H1 (cell line): ENCODE measurements at regions not wholly inside any gene's neighbourhood (a gene's known extent, or its start where the extent isn't known, plus 50 kb on each side); places are given as distances from the start of the nearest gene placed in this dataset.

Experiments used
- CTCF ChIA-PET: fragments of 300-600 bp; sonication (Branson Sonifier 250); formaldehyde crosslinking; loops from one replicate; lab custom pipeline; 2021; ENCODE audit not compliant: partially characterized antibody; lab: Charles Lee
- POLR2A ChIA-PET: fragments of 300-600 bp; sonication (Branson Sonifier 250); formaldehyde crosslinking; loops from one replicate; lab custom pipeline; 2021; ENCODE audit warnings: inconsistent platforms; ENCODE audit not compliant: partially characterized antibody; lab: Charles Lee
- DNase-seq, 2 experiments: peaks; one replicate each; pipeline versions ENCODE4 v3.0.0 to v3.0.0-alpha.2; 2010 to 2022; ENCODE audit warnings: low spot score in 2 of 2, low read depth in 1 of 2, mixed read lengths in 1 of 2
- FAIRE-seq: peaks from 2 replicates; lab custom pipeline; 2011; peaks lifted over from hg19 to GRCh38; lab: Jason Lieb, UNC
- H2AFZ ChIP-seq: 2 replicates; pipeline ENCODE4 v1.8.1; 2012; ENCODE audit warnings: low read length, inconsistent platforms
- H2AK5ac ChIP-seq: 2 replicates; pipeline ENCODE4 v1.6.1; 2013; ENCODE audit warnings: low read depth, low read length
- H2BK120ac ChIP-seq: replicated peaks from 2 replicates; pipeline ENCODE3; 2013; ENCODE audit warnings: low read depth, low read length, inconsistent platforms
- H2BK12ac ChIP-seq: 2 replicates; pipeline ENCODE4 v1.6.1; 2013; ENCODE audit warnings: low read depth, low read length
- H2BK15ac ChIP-seq: 2 replicates; pipeline ENCODE4 v1.6.1; 2013; ENCODE audit warnings: low read length
- H2BK20ac ChIP-seq: 2 replicates; pipeline ENCODE4 v1.6.1; 2013; ENCODE audit warnings: low read length
- H2BK5ac ChIP-seq: 2 replicates; pipeline ENCODE4 v1.6.1; 2013; ENCODE audit warnings: low read depth, low read length
- H3K14ac ChIP-seq: 2 replicates; pipeline ENCODE4 v1.6.1; 2013; ENCODE audit warnings: inconsistent platforms; ENCODE audit not compliant: insufficient read length
- H3K18ac ChIP-seq: 2 replicates; pipeline ENCODE4 v1.6.1; 2013; ENCODE audit warnings: low read length; ENCODE audit errors: extremely low read depth
- H3K23ac ChIP-seq: 2 replicates; pipeline ENCODE4 v1.6.1; 2013; ENCODE audit warnings: inconsistent platforms; ENCODE audit not compliant: insufficient read length
- H3K23me2 ChIP-seq: 2 replicates; pipeline ENCODE4 v1.6.1; 2013; ENCODE audit warnings: low read depth, low read length
- H3K27ac ChIP-seq: 2 replicates; pipeline ENCODE4 v1.6.1; 2011; ENCODE audit warnings: low read depth, low read length, inconsistent platforms
- H3K27me3 ChIP-seq, 4 experiments: replicated peaks in 1 of 4; 1 replicate in 1 of 4; 2 replicates in 3 of 4; pipeline versions ENCODE4 v1.6.1 to v1.8.1; 2011 to 2013; ENCODE audit warnings: low read length in 3 of 4, mild to moderate bottlenecking in 3 of 4, inconsistent platforms in 2 of 4, mixed read lengths in 2 of 4, moderate library complexity in 1 of 4; ENCODE audit not compliant: control insufficient read depth in 3 of 4, insufficient read depth in 3 of 4; ENCODE audit errors: extremely low read depth in 1 of 4
- H3K36me3 ChIP-seq, 4 experiments: 2 replicates each; pipeline versions ENCODE4 v1.6.1 to v1.8.1; 2011 to 2013; ENCODE audit warnings: mild to moderate bottlenecking in 4 of 4, low read length in 3 of 4, moderate library complexity in 2 of 4, control low read depth in 1 of 4, inconsistent platforms in 1 of 4; ENCODE audit not compliant: insufficient read depth in 4 of 4, control insufficient read depth in 2 of 4
- H3K4ac ChIP-seq: replicated peaks from 2 replicates; pipeline ENCODE3; 2013; ENCODE audit warnings: low read length, low read depth, mixed read lengths, inconsistent platforms; ENCODE audit not compliant: insufficient read length
- H3K4me1 ChIP-seq, 4 experiments: replicated peaks in 1 of 4; 1 replicate in 1 of 4; 2 replicates in 3 of 4; pipeline versions ENCODE4 v1.6.1 to v1.8.1; 2011 to 2013; ENCODE audit warnings: low read length in 3 of 4, inconsistent platforms in 2 of 4, mixed read lengths in 1 of 4; ENCODE audit not compliant: insufficient read depth in 4 of 4, control insufficient read depth in 3 of 4
- H3K4me2 ChIP-seq, 2 experiments: 2 replicates each; pipeline versions ENCODE4 v1.6.1 to v1.8.1; 2011 to 2013; ENCODE audit warnings: low read depth in 2 of 2, low read length in 2 of 2, control low read depth in 1 of 2, inconsistent platforms in 1 of 2, mild to moderate bottlenecking in 1 of 2; ENCODE audit not compliant: insufficient read depth in 1 of 2
- H3K4me3 ChIP-seq, 4 experiments: fragments of 200-600, 300-600 bp in 1 of 4; sonication (generic), shearing (Covaris generic), sonication (Bioruptor Twin) in 1 of 4; 2 replicates each; pipeline versions ENCODE4 v1.5.1 to v1.8.1; 2011 to 2016; ENCODE audit warnings: low read length in 4 of 4, low read depth in 3 of 4, control low read depth in 2 of 4, inconsistent platforms in 2 of 4, mild to moderate bottlenecking in 2 of 4, mixed read lengths in 1 of 4, moderate library complexity in 1 of 4; ENCODE audit not compliant: insufficient read depth in 2 of 4; ENCODE audit errors: extremely low read depth in 1 of 4
- H3K56ac ChIP-seq: replicated peaks from 2 replicates; pipeline ENCODE3; 2013; ENCODE audit warnings: low read depth, mild to moderate bottlenecking, mixed read lengths, low read length, inconsistent platforms; ENCODE audit not compliant: insufficient read length
- H3K79me1 ChIP-seq: 2 replicates; pipeline ENCODE4 v1.6.1; 2013; ENCODE audit warnings: low read depth, low read length, control low read depth
- H3K79me2 ChIP-seq, 2 experiments: 2 replicates each; pipeline versions ENCODE4 v1.6.1 to v1.8.1; 2012 to 2013; ENCODE audit warnings: low read length in 2 of 2, mild to moderate bottlenecking in 2 of 2, inconsistent platforms in 1 of 2; ENCODE audit not compliant: insufficient read depth in 2 of 2, control insufficient read depth in 1 of 2
- H3K9ac ChIP-seq, 4 experiments: replicated peaks in 1 of 4; 1 replicate in 1 of 4; 2 replicates in 3 of 4; pipeline versions ENCODE4 v1.6.1 to v1.8.1; 2011 to 2013; ENCODE audit warnings: low read depth in 3 of 4, low read length in 3 of 4, control low read depth in 2 of 4, mild to moderate bottlenecking in 2 of 4, moderate library complexity in 2 of 4, inconsistent platforms in 1 of 4; ENCODE audit errors: extremely low read depth in 1 of 4
- H3K9me3 ChIP-seq, 2 experiments: 2 replicates each; pipeline versions ENCODE4 v1.6.1 to v1.8.1; 2012 to 2013; ENCODE audit warnings: mild to moderate bottlenecking in 2 of 2, moderate library complexity in 2 of 2, control low read depth in 1 of 2, inconsistent platforms in 1 of 2, low read depth in 1 of 2, low read length in 1 of 2, mixed read lengths in 1 of 2; ENCODE audit not compliant: insufficient read depth in 2 of 2
- H4K20me1 ChIP-seq, 2 experiments: replicated peaks in 1 of 2; 2 replicates each; pipeline versions ENCODE3 to v1.8.1; 2011 to 2013; ENCODE audit warnings: inconsistent platforms in 2 of 2, low read length in 2 of 2, mild to moderate bottlenecking in 1 of 2; ENCODE audit not compliant: insufficient read depth in 2 of 2, control insufficient read depth in 1 of 2
- H4K5ac ChIP-seq: 2 replicates; pipeline ENCODE4 v1.6.1; 2013; ENCODE audit warnings: low read length, low read depth, mixed read lengths, inconsistent platforms; ENCODE audit not compliant: insufficient read length
- H4K8ac ChIP-seq: 2 replicates; pipeline ENCODE4 v1.8.0; 2013; ENCODE audit warnings: mild to moderate bottlenecking, moderate library complexity, low read length, inconsistent platforms; ENCODE audit not compliant: insufficient read depth; ENCODE audit errors: extremely low read depth
- H4K91ac ChIP-seq: replicated peaks from 2 replicates; pipeline ENCODE3; 2013; ENCODE audit warnings: low read length, mixed read lengths, inconsistent platforms; ENCODE audit not compliant: insufficient read length
- EGR1 ChIP-seq: IDR thresholded peaks from 2 replicates; pipeline ENCODE4 v1.6.1; 2011; ENCODE audit warnings: low read depth, low read length, borderline replicate concordance
- GABPA ChIP-seq: IDR thresholded peaks from 2 replicates; pipeline ENCODE4 v1.6.1; 2011; ENCODE audit warnings: mild to moderate bottlenecking, low read length, moderate library complexity, borderline replicate concordance; ENCODE audit not compliant: insufficient read depth
- NANOG ChIP-seq: IDR thresholded peaks from 2 replicates; pipeline ENCODE4 v1.6.1; 2011; ENCODE audit warnings: low read length, low read depth, mild to moderate bottlenecking, inconsistent platforms; ENCODE audit not compliant: insufficient read depth, poor library complexity, severe bottlenecking
- RAD21 ChIP-seq, 2 experiments: IDR thresholded peaks in 1 of 2; conservative IDR thresholded peaks in 1 of 2; 2 replicates each; pipeline ENCODE4 v1.6.1; 2011; ENCODE audit warnings: low read depth in 2 of 2, low read length in 2 of 2, improper control_type of control experiment in 1 of 2, inconsistent platforms in 1 of 2, mild to moderate bottlenecking in 1 of 2, moderate library complexity in 1 of 2
- SIN3A ChIP-seq, 2 experiments: IDR thresholded peaks in 1 of 2; conservative IDR thresholded peaks in 1 of 2; 2 replicates each; pipeline ENCODE4 v1.6.1; 2011 to 2012; ENCODE audit warnings: low read length in 2 of 2, improper control_type of control experiment in 1 of 2, low read depth in 1 of 2, mild to moderate bottlenecking in 1 of 2
- SP4 ChIP-seq: IDR thresholded peaks from 2 replicates; pipeline ENCODE4 v1.6.1; 2012; ENCODE audit warnings: low read length, inconsistent platforms
- SRF ChIP-seq: IDR thresholded peaks from 2 replicates; pipeline ENCODE4 v1.6.1; 2011; ENCODE audit warnings: mild to moderate bottlenecking, low read depth, low read length, moderate library complexity
- TCF12 ChIP-seq: IDR thresholded peaks from 2 replicates; pipeline ENCODE4 v1.6.1; 2011; ENCODE audit warnings: low read depth, mild to moderate bottlenecking, low read length
- TEAD4 ChIP-seq: IDR thresholded peaks from 2 replicates; pipeline ENCODE4 v1.6.1; 2012; ENCODE audit warnings: low read depth, low read length, inconsistent platforms, mixed read lengths
- WGBS, 2 experiments: shearing (Covaris generic) in 1 of 2; methylation state at CpG; one replicate each; pipeline versions ENCODE4 v1.1.6 to v1.1.7; 2013 to 2015; ENCODE audit warnings: low lambda C conversion rate in 2 of 2, mixed read lengths in 2 of 2, inconsistent platforms in 1 of 2, low coverage in 1 of 2, missing lambda C conversion rate in 1 of 2; ENCODE audit not compliant: insufficient replicate concordance in 2 of 2, insufficient coverage in 1 of 2, insufficient read length in 1 of 2; ENCODE audit errors: extremely low coverage in 1 of 2, missing lambda C conversion rate in 1 of 2; 5-methylcytosine and 5-hydroxymethylcytosine counted together
- TF ChIP-seq, protein P1 (sequence below): IDR thresholded peaks from 2 replicates; pipeline ENCODE4 v1.6.1; 2011; ENCODE audit warnings: low read length, improper control_type of control experiment

DNA sequence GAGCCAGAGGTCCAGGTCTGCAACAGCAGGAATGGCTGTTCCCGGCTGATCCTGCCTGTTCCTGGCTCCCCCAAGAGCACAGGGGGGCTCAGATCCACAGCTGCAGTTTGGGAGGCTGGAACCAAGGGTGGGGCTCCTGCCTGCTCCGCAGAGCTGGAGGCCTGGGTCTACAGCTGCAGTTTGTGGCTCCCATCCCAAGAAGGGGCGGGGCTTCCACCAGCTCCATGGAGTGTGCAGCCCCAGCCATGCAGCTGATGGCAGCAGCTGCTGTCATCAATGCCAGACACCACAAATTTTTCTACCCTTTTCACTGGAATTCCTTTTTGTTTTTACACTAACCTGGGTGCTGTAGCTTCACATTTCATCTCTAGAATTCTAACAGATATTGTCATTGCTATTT lies 135.4 kb upstream of the KIF2B start:
- CTCF ChIA-PET = no interaction called here
- Histone ChIP-seq H3K23ac (no peak overlapping the region), H2BK12ac (no peak overlapping the region), H2AK5ac (no peak overlapping the region), H3K18ac (no peak overlapping the region), H3K4me2 (no peak overlapping the region), H3K36me3 (no peaks in the 10 kb centered on the region), H3K27me3 (no peaks in the 10 kb centered on the region), H2BK15ac (no peak overlapping the region), H3K9me3 (peaks cover 0 to 5% of the 10 kb centered on the region in 2 experiments; a peak in 1 of 4 replicates), H4K5ac (no peak overlapping the region), H3K4me3 (no peak overlapping the region), H3K79me1 (no peaks in the 10 kb centered on the region), H4K8ac (no peak overlapping the region), H4K91ac (no peak overlapping the region), H4K20me1 (no peaks in the 10 kb centered on the region), H3K79me2 (no peaks in the 10 kb centered on the region), H3K27ac (no peak overlapping the region), H3K23me2 (no peaks in the 10 kb centered on the region), H3K9ac (no peak overlapping the region), H3K56ac (no peak overlapping the region), H2BK120ac (no peak overlapping the region), H2BK20ac (no peak overlapping the region), H3K4me1 (no peaks in the 10 kb centered on the region), H3K14ac (no peak overlapping the region), H2AFZ (no peak overlapping the region), H2BK5ac (no peak overlapping the region), H3K4ac (no peak overlapping the region)
- WGBS, 2 experiments = 90% methylated on average over 3 of the region's 3 CpGs; no CpG with 5 or more reads in 1 of the 2 experiments
- TF ChIP-seq RAD21 (IDR thresholded peaks at IDR 0.05 in 1 of 2, conservative IDR thresholded peaks at IDR 0.05 in 1 of 2; ENCODE audit: low read depth in 2 of 2, low read length in 2 of 2) (no peak), SIN3A (conservative IDR thresholded peaks at IDR 0.05 in 1 of 2, IDR thresholded peaks at IDR 0.05 in 1 of 2; ENCODE audit: low read depth in 1 of 2, low read length in 2 of 2) (no peak), GABPA (no peak), NANOG (no peak), TEAD4 (no peak), SRF (no peak), TCF12 (no peak), EGR1 (no peak), SP4 (no peak)
- TF ChIP-seq, protein P1, sequence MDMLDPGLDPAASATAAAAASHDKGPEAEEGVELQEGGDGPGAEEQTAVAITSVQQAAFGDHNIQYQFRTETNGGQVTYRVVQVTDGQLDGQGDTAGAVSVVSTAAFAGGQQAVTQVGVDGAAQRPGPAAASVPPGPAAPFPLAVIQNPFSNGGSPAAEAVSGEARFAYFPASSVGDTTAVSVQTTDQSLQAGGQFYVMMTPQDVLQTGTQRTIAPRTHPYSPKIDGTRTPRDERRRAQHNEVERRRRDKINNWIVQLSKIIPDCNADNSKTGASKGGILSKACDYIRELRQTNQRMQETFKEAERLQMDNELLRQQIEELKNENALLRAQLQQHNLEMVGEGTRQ = no peak
- POLR2A ChIA-PET = interaction anchor here (0.6 kb wide), 1 partner anchor 15 kb away, joined by 3 read pairs; no protein-coding TSS in a partner anchor
- no peak for DNase-seq
- FAIRE-seq = no peak
